Skin epidermis (tissue), 12 donors: ENCODE measurements at regions not wholly inside any gene's neighbourhood (a gene's known extent, or its start where the extent isn't known, plus 50 kb on each side); places are given as distances from the start of the nearest gene placed in this dataset.
"Not testable (repeated sequence)": the region's sequence is repeated elsewhere in the genome, so short reads cannot be mapped to it uniquely, and the experiment has no call there.

Experiments used
- H3K27ac ChIP-seq, 21 experiments: fragments of 200-600 bp; sonication (generic) in 11 of 21; one replicate each; pipeline ENCODE4 v1.5.0; 2020; ENCODE audit warnings: mild to moderate bottlenecking in 3 of 21, inconsistent platforms in 2 of 21, moderate library complexity in 2 of 21
- H3K4me3 ChIP-seq, 7 experiments: fragments of 200-600 bp; sonication (generic) in 2 of 7; one replicate each; pipeline ENCODE4 v1.5.0; 2020; ENCODE audit warnings: inconsistent platforms in 2 of 7, mild to moderate bottlenecking in 2 of 7, moderate library complexity in 1 of 7

DNA sequence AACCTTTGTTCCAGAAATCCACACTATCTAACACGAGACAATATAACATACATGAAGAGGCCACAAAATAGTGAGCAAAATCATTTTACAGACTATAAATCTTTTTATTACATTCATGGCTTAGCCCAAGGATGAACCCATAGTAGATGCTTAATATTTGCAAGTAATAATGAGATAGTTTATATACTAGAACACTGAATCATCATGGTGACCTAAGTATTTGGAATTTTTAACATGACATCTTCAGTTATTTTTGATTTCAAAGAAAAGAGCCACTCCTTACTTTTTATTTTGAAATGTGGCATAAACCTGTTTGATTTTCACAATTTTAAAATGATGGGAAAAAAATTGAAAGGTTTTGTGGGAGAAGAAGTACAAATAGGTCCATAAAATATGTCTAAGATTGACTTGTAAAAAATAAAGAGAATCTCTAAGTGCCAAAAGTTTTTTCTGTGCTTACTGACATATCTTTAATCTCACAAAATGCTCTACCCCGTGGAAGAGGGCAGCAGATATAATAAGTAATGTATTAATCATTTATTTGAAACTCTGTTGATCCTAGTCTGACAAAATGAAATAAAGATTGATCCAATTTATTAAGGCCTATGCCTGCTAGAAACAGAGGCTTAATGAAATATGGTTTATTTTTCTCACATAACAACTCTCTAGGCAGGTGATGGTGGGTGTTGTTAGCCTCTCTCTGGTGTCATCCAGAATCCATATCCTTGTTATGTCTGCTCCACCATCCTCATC, 224.5 kb upstream of the CENPE start:
- H3K27ac ChIP-seq: no peak overlapping the region
- H3K4me3 ChIP-seq: no peak overlapping the region

- no peak overlapping the region for H3K27ac ChIP-seq
- no peak overlapping the region for H3K4me3 ChIP-seq
Measured at GRCh38 chr4:103415801-103416200, 217.7 kb upstream of the CENPE start.

DNA sequence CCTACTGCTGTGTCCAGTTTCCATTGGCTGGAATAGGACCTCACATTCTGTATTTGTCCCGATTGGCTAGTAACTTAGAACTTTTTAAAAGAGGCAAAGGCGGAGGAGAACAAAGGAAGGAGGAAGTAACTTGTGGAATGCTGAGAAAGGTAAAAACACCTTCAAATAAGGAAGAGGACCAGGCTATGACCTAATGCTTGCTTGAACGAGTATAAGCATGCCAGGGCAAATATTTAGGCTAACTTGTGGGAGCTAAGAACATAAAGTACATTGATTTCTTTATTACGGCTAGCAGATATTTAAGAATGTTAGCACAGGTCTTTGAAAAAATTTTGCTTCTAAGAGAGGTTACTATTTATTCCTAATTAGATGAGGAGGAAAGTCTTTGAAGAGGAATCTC, 214.5 kb upstream of the CENPE start:
- not testable (repeated sequence) for H3K4me3 ChIP-seq, H3K27ac ChIP-seq

- Histone ChIP-seq H3K4me3 (no peak overlapping the region), H3K27ac (no peak overlapping the region)
Measured at GRCh38 chr4:103410386-103410785, 212.2 kb upstream of the CENPE start.

- Histone ChIP-seq H3K4me3 (no peak overlapping the region), H3K27ac (no peak overlapping the region)
Measured at GRCh38 chr4:103405415-103405814, 207.3 kb upstream of the CENPE start.

DNA sequence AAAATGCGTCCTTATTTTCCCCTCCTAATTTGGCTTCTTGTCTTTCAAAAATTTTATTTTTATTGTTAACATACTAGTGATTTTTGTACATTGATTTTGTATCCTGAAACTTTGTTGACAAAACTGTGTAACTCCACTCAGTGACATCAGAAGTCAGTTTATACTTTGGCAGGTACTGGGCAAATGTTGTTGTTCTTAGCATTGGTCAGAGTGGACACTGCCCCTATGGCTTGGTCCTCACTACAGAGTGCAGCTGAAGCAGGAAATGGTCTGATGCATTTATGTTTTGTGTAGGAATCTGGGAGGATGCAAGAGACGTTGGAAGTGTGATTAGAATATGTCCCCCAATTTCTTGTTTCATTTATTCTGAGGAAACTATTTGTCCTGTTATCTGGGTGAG, 205.5 kb upstream of the CENPE start:
- Histone ChIP-seq H3K27ac (no peak overlapping the region), H3K4me3 (no peak overlapping the region)

GRCh38 chr4:103402198-103402597, 204.1 kb upstream of the CENPE start:
- H3K4me3 ChIP-seq: no peak overlapping the region
- no peak overlapping the region for H3K27ac ChIP-seq

DNA sequence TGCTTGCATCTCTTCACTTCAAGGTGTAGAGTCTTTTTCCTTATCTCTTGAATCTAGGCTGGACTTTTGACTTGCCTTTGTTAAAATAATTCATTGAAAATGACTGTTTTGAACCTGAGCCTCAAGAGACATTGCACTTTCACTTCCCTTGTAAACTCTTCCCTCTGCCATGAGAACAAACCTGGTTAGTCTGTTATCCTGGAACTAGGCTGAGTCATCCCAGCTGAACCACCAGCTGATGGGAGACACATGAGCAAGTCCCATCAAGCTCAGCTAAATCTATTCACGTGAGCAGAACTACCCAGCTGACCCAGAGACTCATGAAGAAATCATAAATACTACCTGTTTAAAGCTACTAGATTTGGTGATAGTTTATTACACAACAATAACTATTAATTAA, 202.3 kb upstream of the CENPE start:
- Histone ChIP-seq H3K4me3 (no peak overlapping the region), H3K27ac (no peak overlapping the region)

GRCh38 chr4:103397541-103397940, 199.4 kb upstream of the CENPE start:
- H3K4me3 ChIP-seq: no peak overlapping the region
- H3K27ac ChIP-seq: no peak overlapping the region

DNA sequence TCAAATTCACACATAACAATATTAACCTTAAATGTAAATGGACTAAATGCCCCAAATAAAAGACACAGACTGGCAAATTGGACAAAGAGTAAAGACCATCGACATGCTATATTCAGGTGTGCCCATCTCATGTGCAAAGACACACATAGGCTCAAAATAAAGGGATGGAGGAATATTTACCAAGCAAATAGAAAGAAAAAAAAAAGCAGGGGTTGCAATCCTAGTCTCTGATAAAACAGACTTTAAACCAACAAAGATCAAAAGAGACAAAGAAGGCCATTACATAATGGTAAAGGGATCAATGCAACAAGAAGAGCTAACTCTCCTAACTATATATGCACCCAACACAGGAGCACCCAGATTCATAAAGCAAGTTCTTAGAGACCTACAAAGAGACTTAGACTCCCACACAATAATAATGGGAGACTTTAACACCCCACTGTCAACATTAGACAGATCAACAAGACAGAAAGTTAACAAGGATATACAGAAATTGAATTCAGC, 189.4 kb upstream of the CENPE start:
- not testable (repeated sequence) for H3K4me3 ChIP-seq, H3K27ac ChIP-seq

DNA sequence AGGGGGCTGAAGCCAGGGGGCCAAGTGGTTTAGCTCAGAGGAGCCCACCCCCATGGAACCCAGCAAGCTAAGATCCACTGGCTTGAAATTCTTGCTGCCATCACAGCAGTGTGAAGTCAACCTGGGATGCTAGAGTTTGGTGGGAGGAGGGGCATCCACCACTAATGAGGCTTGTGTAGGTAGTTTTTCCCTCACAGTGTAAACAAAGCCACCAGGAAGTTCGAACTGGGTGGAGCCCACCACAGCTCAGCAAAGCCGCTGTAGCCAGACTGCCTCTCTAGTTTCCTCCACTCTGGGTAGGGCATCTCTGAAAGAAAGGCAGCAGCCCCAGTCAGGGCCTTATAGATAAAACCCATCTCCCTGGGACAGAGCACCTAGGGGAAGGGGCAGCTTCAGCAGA, 187.4 kb upstream of the CENPE start:
- not testable (repeated sequence) for H3K4me3 ChIP-seq, H3K27ac ChIP-seq

GRCh38 chr4:103375278-103375677, 177.1 kb upstream of the CENPE start:
- H3K27ac ChIP-seq: no peak overlapping the region
- no peak overlapping the region for H3K4me3 ChIP-seq

- no peak overlapping the region for H3K4me3 ChIP-seq
- no peak overlapping the region for H3K27ac ChIP-seq
Measured at GRCh38 chr4:103374758-103375157, 176.6 kb upstream of the CENPE start.

DNA sequence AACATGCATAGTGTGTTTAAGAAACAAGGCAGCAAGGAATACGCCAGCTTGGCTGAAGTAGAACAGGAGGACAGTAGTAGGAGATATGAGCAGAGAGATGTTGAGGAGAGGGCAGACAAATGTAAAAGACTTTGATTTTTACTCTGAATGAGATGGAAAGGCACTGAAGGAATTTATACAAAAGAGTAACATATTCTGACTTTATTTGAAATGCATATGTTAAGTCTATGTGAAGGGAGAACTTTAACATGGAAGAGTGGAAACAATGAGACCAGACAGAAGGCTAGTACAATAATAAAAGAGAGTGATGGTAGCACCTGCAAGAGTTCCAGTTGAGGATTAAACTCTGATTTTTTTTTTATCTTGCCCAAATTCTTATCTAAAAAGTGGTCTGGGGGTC, 176.2 kb upstream of the CENPE start:
- no peak overlapping the region for H3K27ac ChIP-seq
- no peak overlapping the region for H3K4me3 ChIP-seq

DNA sequence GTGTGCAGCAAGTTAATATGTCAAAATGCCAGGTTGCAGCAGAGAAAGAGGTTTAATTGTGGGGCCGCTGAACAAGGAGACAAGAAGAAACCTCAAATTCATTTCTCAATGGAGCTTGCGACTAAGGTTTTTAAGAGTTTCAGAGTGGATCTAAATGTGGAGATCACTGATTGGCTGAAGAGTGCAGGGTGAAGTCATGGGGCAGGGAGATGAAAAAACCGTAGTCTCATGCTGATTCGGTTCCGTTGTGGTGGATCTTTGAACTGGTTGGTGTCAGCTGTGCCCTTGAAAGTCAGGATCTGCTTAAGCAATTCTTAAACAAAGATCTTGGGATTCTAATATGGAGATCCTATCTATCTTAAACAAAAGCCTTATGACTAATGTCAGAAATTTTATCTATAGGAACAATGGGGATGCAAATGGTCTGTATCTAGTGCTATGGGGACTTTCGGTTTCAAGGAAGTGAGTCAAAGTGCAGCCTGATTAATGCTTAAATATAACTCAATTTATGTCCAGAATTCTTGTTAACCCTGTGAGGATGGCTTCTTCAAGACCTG, 173.9 kb upstream of the CENPE start:
- Histone ChIP-seq H3K27ac (no peak overlapping the region), H3K4me3 (no peak overlapping the region)

DNA sequence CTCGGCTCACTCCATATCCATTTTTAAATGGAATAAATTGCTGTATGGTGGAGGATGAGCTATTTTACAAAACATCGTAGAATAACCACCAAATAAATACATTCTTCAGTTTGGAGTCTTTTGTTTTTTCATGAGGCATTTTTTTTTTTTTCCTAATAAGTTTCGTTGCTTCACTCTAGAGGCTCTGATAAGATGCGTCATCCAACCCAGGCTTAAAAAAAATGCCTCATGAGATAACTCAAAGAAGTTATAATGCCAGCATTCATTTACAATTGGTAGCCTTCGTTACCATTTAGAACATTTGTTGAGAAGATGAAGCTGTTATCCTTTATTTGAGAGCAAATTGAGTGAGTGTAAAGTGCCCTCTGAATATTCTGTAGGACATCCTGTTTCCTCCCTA, 172.2 kb upstream of the CENPE start:
- Histone ChIP-seq H3K4me3 (no peak overlapping the region), H3K27ac (no peak overlapping the region)

DNA sequence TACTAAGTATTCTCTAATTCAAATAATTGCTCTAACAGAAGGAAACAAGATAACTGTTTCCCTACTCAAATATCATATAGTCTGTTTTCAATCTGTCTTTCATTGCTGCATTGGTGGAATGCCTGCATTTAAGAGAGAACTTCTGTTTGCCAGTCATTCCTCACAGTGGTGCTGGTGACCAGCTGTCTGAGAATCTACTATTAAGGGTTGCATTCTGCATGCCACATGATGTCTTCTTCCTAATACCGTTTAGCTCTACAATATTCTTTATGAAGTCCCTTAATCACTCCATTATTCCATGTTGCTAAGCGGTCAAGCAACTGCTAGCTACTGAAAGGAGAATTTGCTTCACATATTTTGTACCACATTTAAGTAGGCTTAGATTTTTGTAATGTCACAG, 167.1 kb upstream of the CENPE start:
- no peak overlapping the region for H3K4me3 ChIP-seq

GRCh38 chr4:103364083-103364482, 165.9 kb upstream of the CENPE start:
- H3K27ac ChIP-seq: no peak overlapping the region
- no peak overlapping the region for H3K4me3 ChIP-seq

More for the DNA sequence above, 167.1 kb upstream of the CENPE start:
- H3K27ac ChIP-seq: no peak overlapping the region

- Histone ChIP-seq H3K27ac (no peak overlapping the region), H3K4me3 (no peak overlapping the region)
Measured at GRCh38 chr4:103361926-103362325, 163.8 kb upstream of the CENPE start.

DNA sequence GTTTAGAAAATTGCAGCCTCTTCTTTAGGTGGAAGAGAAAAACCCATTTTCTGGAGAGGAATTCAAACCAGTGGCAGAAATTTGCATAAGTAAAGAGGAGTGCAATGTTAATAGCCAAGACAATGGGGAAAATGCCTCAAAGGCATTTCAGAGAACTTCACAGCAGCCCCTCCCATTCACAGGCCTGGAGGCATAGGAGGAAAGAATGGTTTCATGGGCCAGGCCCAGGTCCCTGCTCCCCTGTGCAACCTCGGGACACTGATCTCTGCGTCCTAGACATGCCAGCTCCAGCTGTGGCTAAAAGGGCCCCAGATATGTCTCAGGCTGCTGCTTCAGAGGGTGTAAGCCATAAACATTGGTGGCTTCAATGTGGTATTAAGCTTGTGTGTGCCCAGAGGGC, 161.8 kb upstream of the CENPE start:
- Histone ChIP-seq H3K27ac (no peak overlapping the region), H3K4me3 (no peak overlapping the region)

- Histone ChIP-seq H3K4me3 (no peak overlapping the region), H3K27ac (no peak overlapping the region)
Measured at GRCh38 chr4:103354006-103354405, 155.9 kb upstream of the CENPE start.

- H3K4me3 ChIP-seq: no peak overlapping the region
- H3K27ac ChIP-seq: no peak overlapping the region
Measured at GRCh38 chr4:103329642-103330041, 131.5 kb upstream of the CENPE start.
